HG03196 (cell line): ENCODE measurements at regions not wholly inside any gene's neighbourhood (a gene's known extent, or its start where the extent isn't known, plus 50 kb on each side); places are given as distances from the start of the nearest gene placed in this dataset.
A peak's percentile ranks its signal among the peaks of the same experiment; 100 is the strongest.
"Not testable (repeated sequence)": the region's sequence is repeated elsewhere in the genome, so short reads cannot be mapped to it uniquely, and the experiment has no call there.

Source experiments
- ATAC-seq: cut with Tn5 transposase; IDR thresholded peaks from one replicate; pipeline ENCODE4 v1.9.1; 2021; ENCODE audit not compliant: unreplicated experiment

GRCh38 chr2:201568217-201568820, 75.0 kb downstream of the TMEM237 start:
- ATAC-seq = no peak

GRCh38 chr2:201559067-201559710, 84.1 kb downstream of the TMEM237 start:
- ATAC-seq = no peak

- no peak for ATAC-seq
Observed at GRCh38 chr2:201558665-201559064, 84.6 kb downstream of the TMEM237 start.

- ATAC-seq = no peak
Observed at GRCh38 chr2:201558232-201558631, 85.1 kb downstream of the TMEM237 start.

GRCh38 chr2:201551901-201552300, 91.4 kb downstream of the TMEM237 start:
- no peak for ATAC-seq

GRCh38 chr2:201546576-201546975, 95.0 kb downstream of the STRADB start:
- no peak for ATAC-seq

GRCh38 chr2:201542291-201542690, 90.8 kb downstream of the STRADB start:
- ATAC-seq = no peak

- ATAC-seq = not testable (repeated sequence)
Observed at GRCh38 chr2:201539271-201539670, 87.7 kb downstream of the STRADB start.

GRCh38 chr2:201538025-201538424, 86.5 kb downstream of the STRADB start:
- ATAC-seq = no peak

GRCh38 chr2:201536754-201537153, 85.2 kb downstream of the STRADB start:
- no peak for ATAC-seq

- no peak for ATAC-seq
Observed at GRCh38 chr2:201536046-201536445, 84.5 kb downstream of the STRADB start.

GRCh38 chr2:201532686-201533304, 81.3 kb downstream of the STRADB start:
- ATAC-seq = peak; percentile 96
